GM23248 (cell line): ENCODE measurements at regions not wholly inside any gene's neighbourhood (a gene's known extent, or its start where the extent isn't known, plus 50 kb on each side); places are given as distances from the start of the nearest gene placed in this dataset.

Experiments used
- EZH2 ChIP-seq: fragments of 200-600 bp; sonication (generic); IDR thresholded peaks from 2 replicates; pipeline ENCODE4 v1.6.1; 2018; ENCODE audit warnings: antibody characterized with exemption, mild to moderate bottlenecking; ENCODE audit not compliant: insufficient read depth, poor library complexity, severe bottlenecking
- EZH2phosphoT487 ChIP-seq: fragments of 200-600 bp; sonication (generic); IDR thresholded peaks from 2 replicates; pipeline ENCODE4 v1.6.1; 2018; ENCODE audit warnings: antibody characterized with exemption, moderate library complexity, mild to moderate bottlenecking, low read depth; ENCODE audit not compliant: insufficient read depth

DNA sequence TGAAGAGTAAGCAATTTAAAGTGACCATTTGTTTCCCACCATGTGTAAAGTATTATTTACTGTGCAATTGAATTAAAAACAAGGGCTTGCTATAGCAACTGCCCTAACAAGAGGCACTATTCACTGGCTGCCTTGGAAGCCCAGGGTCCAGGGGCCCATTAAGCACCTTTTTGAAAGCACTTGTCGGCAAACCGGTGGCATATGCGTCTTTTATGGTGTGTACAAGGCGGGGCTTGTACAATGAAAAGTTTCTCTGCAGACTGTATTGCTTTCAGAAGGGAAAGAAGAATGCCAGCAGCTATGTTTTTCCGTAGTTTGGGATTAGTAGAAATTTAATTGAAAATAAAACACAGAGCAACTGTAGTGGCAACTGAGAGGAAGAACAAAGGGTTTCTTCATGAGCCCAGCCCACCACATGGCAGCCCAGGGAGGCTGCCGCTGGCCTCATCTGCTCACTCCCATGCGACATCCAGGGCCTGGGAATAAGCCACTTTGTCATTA lies 279.5 kb upstream of the PARD3B start:
- TF ChIP-seq EZH2 (no peak), EZH2phosphoT487 (no peak)
